DND-41 (cell line): ENCODE measurements at regions not wholly inside any gene's neighbourhood (a gene's known extent, or its start where the extent isn't known, plus 50 kb on each side); places are given as distances from the start of the nearest gene placed in this dataset.

Experiments
- ATAC-seq: fragments of 200-7000 bp; cut with Tn5 transposase; 3 replicates; pipeline ENCODE4 v1.9.1; 2021; ENCODE audit warnings: low read depth; ENCODE audit not compliant: insufficient read depth
- DNase-seq: peaks from one replicate; pipeline ENCODE4 v3.0.0-alpha.2; 2020
- H2AFZ ChIP-seq: 2 replicates; pipeline ENCODE4 v1.6.0; 2012; ENCODE audit warnings: low read depth, low read length
- H3K27ac ChIP-seq: 2 replicates; pipeline ENCODE4 v1.5.1; 2012; ENCODE audit warnings: low read length, inconsistent platforms
- H3K27me3 ChIP-seq: fragments of 200-600 bp; sonication (generic); 2 replicates; pipeline ENCODE4 v1.6.0; 2012; ENCODE audit warnings: low read length, mild to moderate bottlenecking, inconsistent platforms; ENCODE audit not compliant: insufficient read depth, poor library complexity
- H3K36me3 ChIP-seq: 2 replicates; pipeline ENCODE4 v1.5.1; 2012; ENCODE audit warnings: low read length, inconsistent platforms; ENCODE audit not compliant: insufficient read depth
- H3K4me1 ChIP-seq: 2 replicates; pipeline ENCODE4 v1.5.1; 2012; ENCODE audit warnings: mild to moderate bottlenecking, low read length; ENCODE audit not compliant: insufficient read depth
- H3K4me2 ChIP-seq: 2 replicates; pipeline ENCODE4 v1.6.0; 2012; ENCODE audit warnings: mild to moderate bottlenecking, moderate library complexity, low read length, inconsistent platforms; ENCODE audit not compliant: insufficient read depth
- H3K4me3 ChIP-seq, 2 experiments: fragments of 200-600 bp in 1 of 2; shearing (Covaris generic) in 1 of 2; 2 replicates each; pipeline ENCODE4 v1.5.1; 2012 to 2016; ENCODE audit warnings: inconsistent platforms in 2 of 2, low read length in 2 of 2, mild to moderate bottlenecking in 2 of 2, low read depth in 1 of 2, moderate library complexity in 1 of 2
- H3K79me2 ChIP-seq: 2 replicates; pipeline ENCODE4 v1.6.0; 2012; ENCODE audit warnings: low read length, inconsistent platforms; ENCODE audit not compliant: insufficient read depth
- H3K9ac ChIP-seq: 2 replicates; pipeline ENCODE4 v1.6.0; 2012; ENCODE audit warnings: low read depth, mild to moderate bottlenecking, inconsistent platforms, low read length, moderate library complexity
- H3K9me3 ChIP-seq: 2 replicates; pipeline ENCODE4 v1.5.1; 2012; ENCODE audit warnings: low read length, moderate library complexity, mild to moderate bottlenecking, inconsistent platforms; ENCODE audit not compliant: insufficient read depth, severe bottlenecking
- H4K20me1 ChIP-seq: 2 replicates; pipeline ENCODE4 v1.6.0; 2012; ENCODE audit warnings: low read length; ENCODE audit not compliant: insufficient read depth
- CTCF ChIP-seq: IDR thresholded peaks from 2 replicates; pipeline ENCODE4 v1.5.1; 2012; ENCODE audit warnings: borderline replicate concordance, low read length, moderate library complexity, mild to moderate bottlenecking; ENCODE audit not compliant: poor library complexity, severe bottlenecking; ENCODE audit errors: extremely low read depth
- EZH2 ChIP-seq: IDR thresholded peaks from 3 replicates; pipeline ENCODE4 v1.6.1; 2012; ENCODE audit warnings: borderline replicate concordance, low read depth, mild to moderate bottlenecking, moderate library complexity, low read length, inconsistent platforms; ENCODE audit not compliant: severe bottlenecking

GRCh38 chr10:100687143-100688003, 58.0 kb upstream of the PAX2 start:
- ATAC-seq (peak; percentile 49; the same call in 2 of the 3 replicates), DNase-seq (peak; percentile 16)
- Histone ChIP-seq H2AFZ (no peak overlapping the region), H3K9me3 (no peaks in the 10 kb centered on the region), H3K36me3 (no peaks in the 10 kb centered on the region), H3K4me3 (no peak overlapping the region), H3K4me2 (no peak overlapping the region), H3K27ac (no peak overlapping the region), H3K4me1 (peaks cover 15% of the 10 kb centered on the region), H3K79me2 (no peaks in the 10 kb centered on the region), H4K20me1 (peaks cover 16% of the 10 kb centered on the region), H3K9ac (no peak overlapping the region), H3K27me3 (peaks cover 45% of the 10 kb centered on the region)
- no peak for TF ChIP-seq EZH2
- TF ChIP-seq CTCF: no peak

GRCh38 chr10:100688201-100688600, 57.2 kb upstream of the PAX2 start:
- no peak for ATAC-seq
- Histone ChIP-seq H3K79me2 (no peaks in the 10 kb centered on the region), H4K20me1 (peaks cover 16% of the 10 kb centered on the region), H3K4me1 (peaks cover 10% of the 10 kb centered on the region), H3K27ac (no peak overlapping the region), H3K9me3 (no peaks in the 10 kb centered on the region), H3K36me3 (no peaks in the 10 kb centered on the region), H3K4me3 (no peak overlapping the region), H3K9ac (no peak overlapping the region), H2AFZ (no peak overlapping the region), H3K4me2 (no peak overlapping the region), H3K27me3 (peaks cover 45% of the 10 kb centered on the region)
- TF ChIP-seq EZH2: no peak
- no peak for TF ChIP-seq CTCF
- DNase-seq: no peak

- H3K79me2 ChIP-seq: no peaks in the 10 kb centered on the region
- no peak overlapping the region for H3K4me3 ChIP-seq
- H3K4me2 ChIP-seq: no peak overlapping the region
- no peak overlapping the region for H2AFZ ChIP-seq
- H3K9me3 ChIP-seq: no peaks in the 10 kb centered on the region
- no peak overlapping the region for H3K27ac ChIP-seq
- no peaks in the 10 kb centered on the region for H3K36me3 ChIP-seq
- ATAC-seq (no peak), DNase-seq (no peak)
- peaks cover 5% of the 10 kb centered on the region for H3K27me3 ChIP-seq
- TF ChIP-seq CTCF (no peak), EZH2 (no peak)
- no peaks in the 10 kb centered on the region for H3K4me1 ChIP-seq
- no peak overlapping the region for H3K9ac ChIP-seq
- H4K20me1 ChIP-seq: no peaks in the 10 kb centered on the region
These were observed 51.6 kb upstream of the PAX2 start for GRCh38 chr10:100693821-100694220.
